Natural killer cell (primary cell): ENCODE measurements at regions not wholly inside any gene's neighbourhood (a gene's known extent, or its start where the extent isn't known, plus 50 kb on each side); places are given as distances from the start of the nearest gene placed in this dataset.

ENCODE experiments used
- ATAC-seq, 3 donors: fragments of 150-1000 bp in 2 of 3; fragments of 200-7000 bp in 1 of 3; cut with Tn5 transposase; 1 replicate in 1 of 3; 2 replicates in 2 of 3; pipeline ENCODE4 v1.10.0; 2021; ENCODE audit warnings: mild to moderate bottlenecking in 2 of 3, moderate library complexity in 2 of 3
- DNase-seq, 2 donors: peaks; one replicate each; pipeline versions ENCODE4 v3.0.0 to v3.0.0-alpha.2; 2013 to 2021; ENCODE audit warnings: mixed read lengths in 1 of 2
- H3K27ac ChIP-seq: one replicate; pipeline ENCODE4 v1.5.1; 2013; ENCODE audit warnings: mild to moderate bottlenecking, low read length
- H3K27me3 ChIP-seq: one replicate; pipeline ENCODE4 v1.6.1; 2013; ENCODE audit warnings: low read length; ENCODE audit not compliant: control insufficient read depth, insufficient read depth
- H3K36me3 ChIP-seq: one replicate; pipeline ENCODE4 v1.6.1; 2013; ENCODE audit warnings: low read length; ENCODE audit not compliant: control insufficient read depth, insufficient read depth
- H3K4me1 ChIP-seq: one replicate; pipeline ENCODE4 v1.6.1; 2013; ENCODE audit warnings: low read length; ENCODE audit not compliant: control insufficient read depth, insufficient read depth
- H3K4me3 ChIP-seq: one replicate; pipeline ENCODE4 v1.5.1; 2013; ENCODE audit warnings: low read length
- H3K9me3 ChIP-seq: one replicate; pipeline ENCODE4 v1.6.1; 2013; ENCODE audit warnings: low read length; ENCODE audit not compliant: control insufficient read depth, insufficient read depth
- H3K27ac Mint-ChIP-seq, 2 donors: one replicate each; pipeline ENCODE4 v1.8.0; 2022; ENCODE audit warnings: mild to moderate bottlenecking in 2 of 2, mixed read lengths in 2 of 2, moderate library complexity in 1 of 2
- H3K27me3 Mint-ChIP-seq, 2 donors: one replicate each; pipeline ENCODE4 v1.8.0; 2022; ENCODE audit warnings: low read depth in 2 of 2, mixed read lengths in 2 of 2
- H3K36me3 Mint-ChIP-seq: one replicate; pipeline ENCODE4 v1.8.0; 2022; ENCODE audit warnings: mixed read lengths
- H3K4me1 Mint-ChIP-seq, 2 donors: one replicate each; pipeline ENCODE4 v1.8.0; 2022; ENCODE audit warnings: mixed read lengths in 2 of 2
- H3K4me3 Mint-ChIP-seq: one replicate; pipeline ENCODE4 v1.8.0; 2022; ENCODE audit warnings: mild to moderate bottlenecking, moderate library complexity, mixed read lengths
- H3K9me3 Mint-ChIP-seq, 2 donors: one replicate each; pipeline ENCODE4 v1.8.0; 2022; ENCODE audit warnings: mixed read lengths in 2 of 2
- WGBS: methylation state at CpG from one replicate; pipeline ENCODE4 v1.1.7; 2013; ENCODE audit warnings: missing lambda C conversion rate; ENCODE audit not compliant: insufficient coverage; 5-methylcytosine and 5-hydroxymethylcytosine counted together
- intact Hi-C: fragments of 100-400 bp; cut with micrococcal nuclease; formaldehyde crosslinking; loops from one replicate; pipeline ENCODE4 v1.14.2; 2022
- TF ChIP-seq, protein P1 (sequence below): fragments of 200-600 bp; IDR thresholded peaks from one replicate; pipeline ENCODE4 v1.8.0; 2022; ENCODE audit warnings: antibody characterized with exemption

DNA sequence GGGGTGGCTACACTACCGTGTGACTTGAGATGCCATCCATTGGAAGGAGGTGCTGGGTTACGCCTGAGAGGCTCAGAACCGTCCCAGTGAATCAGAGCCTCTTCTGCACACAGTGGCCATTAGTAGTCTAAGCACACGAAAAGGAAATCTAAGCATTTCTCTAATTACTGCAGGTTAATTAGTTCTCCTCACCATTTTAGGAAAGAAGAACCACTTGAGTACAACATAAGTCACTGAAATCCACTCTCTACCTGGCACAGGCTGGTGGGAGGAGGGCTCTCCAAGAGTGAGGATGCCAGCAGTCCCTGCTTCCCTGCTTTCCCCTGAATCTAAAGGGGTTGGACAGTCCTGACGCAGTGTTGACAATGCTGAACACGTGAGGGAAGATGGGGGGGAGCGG lies 606.3 kb downstream of the NPHP4 start:
- Mint-ChIP-seq H3K4me3 (no peak overlapping the region), H3K4me1 (peaks cover 7 to 16% of the 10 kb centered on the region in 2 donors), H3K27me3 (peaks cover 0 to 6% of the 10 kb centered on the region in 2 donors), H3K27ac (no peak overlapping the region), H3K9me3 (no peaks in the 10 kb centered on the region), H3K36me3 (no peaks in the 10 kb centered on the region)
- no peak overlapping the region for H3K27ac ChIP-seq
- ATAC-seq, result no peak
- H3K36me3 ChIP-seq, result no peaks in the 10 kb centered on the region
- intact Hi-C loops, result no loop called here
- H3K9me3 ChIP-seq, result no peaks in the 10 kb centered on the region
- H3K27me3 ChIP-seq, result no peaks in the 10 kb centered on the region
- WGBS, result 93% methylated on average over 7 of the region's 7 CpGs
- H3K4me3 ChIP-seq, result no peak overlapping the region
- peaks cover 38% of the 10 kb centered on the region for H3K4me1 ChIP-seq
- DNase-seq, result no peak
- TF ChIP-seq, protein P1, sequence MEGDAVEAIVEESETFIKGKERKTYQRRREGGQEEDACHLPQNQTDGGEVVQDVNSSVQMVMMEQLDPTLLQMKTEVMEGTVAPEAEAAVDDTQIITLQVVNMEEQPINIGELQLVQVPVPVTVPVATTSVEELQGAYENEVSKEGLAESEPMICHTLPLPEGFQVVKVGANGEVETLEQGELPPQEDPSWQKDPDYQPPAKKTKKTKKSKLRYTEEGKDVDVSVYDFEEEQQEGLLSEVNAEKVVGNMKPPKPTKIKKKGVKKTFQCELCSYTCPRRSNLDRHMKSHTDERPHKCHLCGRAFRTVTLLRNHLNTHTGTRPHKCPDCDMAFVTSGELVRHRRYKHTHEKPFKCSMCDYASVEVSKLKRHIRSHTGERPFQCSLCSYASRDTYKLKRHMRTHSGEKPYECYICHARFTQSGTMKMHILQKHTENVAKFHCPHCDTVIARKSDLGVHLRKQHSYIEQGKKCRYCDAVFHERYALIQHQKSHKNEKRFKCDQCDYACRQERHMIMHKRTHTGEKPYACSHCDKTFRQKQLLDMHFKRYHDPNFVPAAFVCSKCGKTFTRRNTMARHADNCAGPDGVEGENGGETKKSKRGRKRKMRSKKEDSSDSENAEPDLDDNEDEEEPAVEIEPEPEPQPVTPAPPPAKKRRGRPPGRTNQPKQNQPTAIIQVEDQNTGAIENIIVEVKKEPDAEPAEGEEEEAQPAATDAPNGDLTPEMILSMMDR, result no peak

GRCh38 chr1:5385096-5385799 lies 607.0 kb downstream of the NPHP4 start:
- H3K9me3 Mint-ChIP-seq, result no peaks in the 10 kb centered on the region
- DNase-seq (peak in 1 of 2 donors; percentile 42), ATAC-seq (peak; percentile 29 to 73 (median 62))
- H3K27ac ChIP-seq, result no peak overlapping the region
- peaks cover 7 to 16% of the 10 kb centered on the region in 2 donors for H3K4me1 Mint-ChIP-seq
- H3K27me3 Mint-ChIP-seq, result peaks cover 0 to 6% of the 10 kb centered on the region in 2 donors
- peaks cover 31% of the 10 kb centered on the region for H3K4me1 ChIP-seq
- TF ChIP-seq, protein P1, result no peak
- no peaks in the 10 kb centered on the region for H3K36me3 ChIP-seq
- no peaks in the 10 kb centered on the region for H3K36me3 Mint-ChIP-seq
- no peaks in the 10 kb centered on the region for H3K27me3 ChIP-seq
- no peak overlapping the region for H3K27ac Mint-ChIP-seq
- no peak overlapping the region for H3K4me3 Mint-ChIP-seq
- WGBS, result 74% methylated on average over 12 of the region's 14 CpGs
- intact Hi-C loops, result no loop called here
- no peak overlapping the region for H3K4me3 ChIP-seq
- H3K9me3 ChIP-seq, result no peaks in the 10 kb centered on the region

- no peaks in the 10 kb centered on the region for H3K9me3 ChIP-seq
Measured at GRCh38 chr1:5381491-5381890, 610.7 kb downstream of the NPHP4 start.

More at GRCh38 chr1:5381491-5381890, 610.7 kb downstream of the NPHP4 start:
- no peaks in the 10 kb centered on the region for H3K9me3 Mint-ChIP-seq
- peaks cover 0 to 5% of the 10 kb centered on the region in 2 donors for H3K4me1 Mint-ChIP-seq
- ATAC-seq, result no peak
- H3K36me3 Mint-ChIP-seq, result no peaks in the 10 kb centered on the region
- Histone ChIP-seq H3K27me3 (no peaks in the 10 kb centered on the region), H3K4me3 (no peak overlapping the region), H3K36me3 (no peaks in the 10 kb centered on the region), H3K27ac (no peak overlapping the region), H3K4me1 (peaks cover 9% of the 10 kb centered on the region)
- peaks cover 0 to 6% of the 10 kb centered on the region in 2 donors for H3K27me3 Mint-ChIP-seq
- no peak overlapping the region for H3K27ac Mint-ChIP-seq
- TF ChIP-seq, protein P1, result no peak
- H3K4me3 Mint-ChIP-seq, result no peak overlapping the region
- no peak for DNase-seq
- intact Hi-C loops, result no loop called here
- 88% methylated on average over 7 of the region's 7 CpGs for WGBS
